CD4-positive, alpha-beta T cell (primary cell): ENCODE measurements at regions not wholly inside any gene's neighbourhood (a gene's known extent, or its start where the extent isn't known, plus 50 kb on each side); places are given as distances from the start of the nearest gene placed in this dataset.

Source experiments
- ATAC-seq: fragments of 200-7000 bp; cut with Tn5 transposase; one replicate; pipeline ENCODE4 v1.10.0; 2022; ENCODE audit warnings: mild to moderate bottlenecking; ENCODE audit not compliant: poor library complexity
- CTCF ChIA-PET: fragments of 350-600 bp; sonication (Branson Sonifier 250); formaldehyde crosslinking; loops from one replicate; lab custom pipeline; 2021; ENCODE audit warnings: antibody characterized with exemption, inconsistent platforms; lab: Charles Lee
- POLR2A ChIA-PET: fragments of 350-600 bp; sonication (Branson Sonifier 250); formaldehyde crosslinking; loops from one replicate; lab custom pipeline; 2021; ENCODE audit warnings: antibody characterized with exemption, inconsistent platforms; lab: Charles Lee
- DNase-seq, 14 experiments: peaks; one replicate each; pipeline ENCODE4 v3.0.0-alpha.2; 2013 to 2020; ENCODE audit warnings: mixed read lengths in 2 of 14
- H3K27ac ChIP-seq, 2 donors: one replicate each; pipeline versions ENCODE4 v1.5.1 to v1.7.0; 2013; ENCODE audit warnings: low read length in 2 of 2, low read depth in 1 of 2, mild to moderate bottlenecking in 1 of 2
- H3K27me3 ChIP-seq, 2 experiments: 1 replicate in 1 of 2; 2 replicates in 1 of 2; pipeline versions ENCODE4 v1.6.1 to v1.7.0; 2013; ENCODE audit warnings: low read length in 2 of 2, control low read depth in 1 of 2, mild to moderate bottlenecking in 1 of 2, moderate library complexity in 1 of 2; ENCODE audit not compliant: insufficient read depth in 2 of 2, control insufficient read depth in 1 of 2
- H3K36me3 ChIP-seq: one replicate; pipeline ENCODE4 v1.6.1; 2013; ENCODE audit warnings: low read length, control low read depth; ENCODE audit not compliant: insufficient read depth
- H3K4me1 ChIP-seq: one replicate; pipeline ENCODE4 v1.6.1; 2013; ENCODE audit warnings: low read length, control low read depth; ENCODE audit not compliant: insufficient read depth
- H3K4me3 ChIP-seq: one replicate; pipeline ENCODE4 v1.5.1; 2013; ENCODE audit warnings: mild to moderate bottlenecking, low read length, moderate library complexity
- H3K9me3 ChIP-seq, 2 experiments: 1 replicate in 1 of 2; 2 replicates in 1 of 2; pipeline versions ENCODE4 v1.6.1 to v1.7.0; 2013; ENCODE audit warnings: low read length in 2 of 2, mild to moderate bottlenecking in 2 of 2, control low read depth in 1 of 2, moderate library complexity in 1 of 2; ENCODE audit not compliant: control insufficient read depth in 1 of 2, insufficient read depth in 1 of 2
- H3K27ac Mint-ChIP-seq: one replicate; pipeline ENCODE4 v1.8.0; 2020; ENCODE audit warnings: mixed read lengths
- H3K27me3 Mint-ChIP-seq: one replicate; pipeline ENCODE4 v1.8.0; 2021; ENCODE audit warnings: mixed read lengths
- H3K36me3 Mint-ChIP-seq: one replicate; pipeline ENCODE4 v1.8.0; 2021; ENCODE audit warnings: low read depth, mixed read lengths
- H3K4me1 Mint-ChIP-seq: one replicate; pipeline ENCODE4 v1.8.0; 2021; ENCODE audit warnings: low read depth, mixed read lengths
- H3K4me3 Mint-ChIP-seq: one replicate; pipeline ENCODE4 v1.8.0; 2020; ENCODE audit warnings: mild to moderate bottlenecking, mixed read lengths
- H3K9me3 Mint-ChIP-seq: one replicate; pipeline ENCODE4 v1.8.0; 2020; ENCODE audit warnings: mixed read lengths
- CTCF ChIP-seq: fragments of 200-600 bp; IDR thresholded peaks from one replicate; pipeline ENCODE4 v1.8.0; 2022; ENCODE audit warnings: antibody characterized with exemption, mild to moderate bottlenecking
- intact Hi-C, 2 experiments: fragments of 100-400 bp; cut with DNase I in 1 of 2; cut with micrococcal nuclease in 1 of 2; formaldehyde crosslinking; loops; one replicate each; pipeline versions ENCODE4 v1.15.1 to v1.9.0; 2023 to 2025; cut with DNase I, micrococcal nuclease

GRCh38 chr7:134561-135256 is 57.7 kb upstream of the FAM20C start:
- H3K4me1 ChIP-seq: no peaks in the 10 kb centered on the region
- no peak overlapping the region for H3K4me3 Mint-ChIP-seq
- no peaks in the 10 kb centered on the region for H3K36me3 ChIP-seq
- DNase-seq: no peak
- H3K4me1 Mint-ChIP-seq: no peaks in the 10 kb centered on the region
- peaks cover 9% of the 10 kb centered on the region for H3K27me3 Mint-ChIP-seq
- H3K27ac ChIP-seq: no peak overlapping the region
- no peak overlapping the region for H3K27ac Mint-ChIP-seq
- ChIA-PET CTCF (no interaction called here), POLR2A (no interaction called here)
- no peak overlapping the region for H3K4me3 ChIP-seq
- no peak for ATAC-seq
- no peaks in the 10 kb centered on the region for H3K36me3 Mint-ChIP-seq
- no peaks in the 10 kb centered on the region for H3K27me3 ChIP-seq
- TF ChIP-seq CTCF: no peak
- peaks cover 0 to 3% of the 10 kb centered on the region in 2 experiments for H3K9me3 ChIP-seq
- intact Hi-C loops: no loop called here
- H3K9me3 Mint-ChIP-seq: no peaks in the 10 kb centered on the region

GRCh38 chr7:135257-135653 is 57.1 kb upstream of the FAM20C start:
- H3K4me1 ChIP-seq: no peaks in the 10 kb centered on the region
- H3K4me3 ChIP-seq: no peak overlapping the region
- Mint-ChIP-seq H3K36me3 (no peaks in the 10 kb centered on the region), H3K4me1 (no peaks in the 10 kb centered on the region), H3K27ac (no peak overlapping the region), H3K9me3 (no peaks in the 10 kb centered on the region), H3K4me3 (no peak overlapping the region), H3K27me3 (peaks cover 9% of the 10 kb centered on the region)
- ChIA-PET CTCF (no interaction called here), POLR2A (no interaction called here)
- H3K9me3 ChIP-seq: no peaks in the 10 kb centered on the region
- intact Hi-C loops: no loop called here
- no peaks in the 10 kb centered on the region for H3K27me3 ChIP-seq
- no peak for TF ChIP-seq CTCF
- DNase-seq (no peak), ATAC-seq (no peak)
- no peak overlapping the region for H3K27ac ChIP-seq
- no peaks in the 10 kb centered on the region for H3K36me3 ChIP-seq

GRCh38 chr7:135731-136645 is 56.4 kb upstream of the FAM20C start:
- no peak for DNase-seq
- ChIA-PET POLR2A (no interaction called here), CTCF (no interaction called here)

More at GRCh38 chr7:135731-136645, 56.4 kb upstream of the FAM20C start:
- Histone ChIP-seq H3K4me3 (no peak overlapping the region), H3K4me1 (no peaks in the 10 kb centered on the region), H3K36me3 (no peaks in the 10 kb centered on the region), H3K27me3 (no peaks in the 10 kb centered on the region), H3K27ac (no peak overlapping the region), H3K9me3 (no peaks in the 10 kb centered on the region)
- Mint-ChIP-seq H3K27ac (no peak overlapping the region), H3K4me3 (no peak overlapping the region), H3K36me3 (no peaks in the 10 kb centered on the region), H3K9me3 (no peaks in the 10 kb centered on the region), H3K4me1 (no peaks in the 10 kb centered on the region), H3K27me3 (peaks cover 9% of the 10 kb centered on the region)
- intact Hi-C loops: no loop called here
- TF ChIP-seq CTCF: no peak
- ATAC-seq: no peak
